ENCODE measurements at regions not wholly inside any gene's neighbourhood (a gene's known extent, or its start where the extent isn't known, plus 50 kb on each side); places are given as distances from the start of the nearest gene placed in this dataset.

GRCh38 chr3:6249679-6250078 lies 611.2 kb upstream of the GRM7 start:
- peaks cover 2% of the 10 kb centered on the region for H3K9me3 ChIP-seq (replicated peaks; ENCODE audit: control insufficient read depth, low read depth, low read length)
- H3K4me3 ChIP-seq (ENCODE audit: low read length), result no peak overlapping the region
- no CpG with 5 or more reads among the region's 3 CpGs for WGBS (ENCODE audit: insufficient coverage)
- H3K36me3 ChIP-seq (ENCODE audit: control insufficient read depth, insufficient read depth, low read length), result no peaks in the 10 kb centered on the region
- no peak for DNase-seq
- H3K27me3 ChIP-seq (ENCODE audit: control insufficient read depth, insufficient read depth, low read length), result no peaks in the 10 kb centered on the region
- no peak overlapping the region for H3K27ac ChIP-seq (ENCODE audit: low read length)
- H3K4me1 ChIP-seq (ENCODE audit: control insufficient read depth, insufficient read depth, low read length), result no peaks in the 10 kb centered on the region

- DNase-seq, result no peak
- Histone ChIP-seq H3K4me3 (ENCODE audit: low read length) (no peak overlapping the region), H3K36me3 (ENCODE audit: control insufficient read depth, insufficient read depth, low read length) (no peaks in the 10 kb centered on the region)
These were observed 610.7 kb upstream of the GRM7 start for GRCh38 chr3:6250167-6250566.

DNA sequence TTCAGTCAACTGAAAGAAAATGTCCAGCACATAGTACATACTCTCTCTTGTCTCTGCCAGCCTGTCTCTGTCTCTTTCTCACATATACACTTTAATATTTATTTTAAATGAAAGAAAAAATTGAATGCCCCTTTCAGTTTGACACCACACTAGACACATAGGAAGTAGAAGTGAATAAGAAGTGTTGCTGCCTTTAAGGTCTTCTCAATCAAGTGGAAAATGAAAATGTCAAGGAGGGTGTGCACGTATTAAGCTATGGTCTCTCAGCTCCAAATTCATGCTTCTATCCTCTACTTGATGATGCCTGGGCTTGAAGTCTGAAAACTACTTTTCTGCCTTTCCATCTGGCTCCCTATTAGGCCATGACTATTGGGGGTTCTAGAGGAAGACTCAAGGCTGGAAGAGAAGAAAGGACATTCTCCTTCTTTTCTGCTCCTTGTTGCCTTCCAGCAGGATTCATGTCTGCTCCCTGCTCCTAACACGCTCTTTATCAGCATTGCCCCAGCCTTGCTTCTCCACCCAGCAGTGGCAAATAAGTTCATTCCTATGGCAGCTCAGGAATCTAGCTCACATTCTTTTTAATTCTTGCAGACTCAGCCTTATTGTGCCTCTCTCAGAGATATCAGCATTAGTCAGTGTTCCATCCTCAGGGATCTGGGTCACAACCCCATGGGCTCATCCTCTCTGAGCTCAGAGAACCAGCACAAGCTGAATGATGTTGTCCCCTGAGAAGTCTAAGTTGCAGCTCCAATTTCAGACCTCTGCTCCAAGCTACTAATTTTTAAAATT lies 609.1 kb upstream of the GRM7 start:
- H3K4me1 ChIP-seq (ENCODE audit: control insufficient read depth, insufficient read depth, low read length), result no peaks in the 10 kb centered on the region
- 78% methylated on average over 1 of the region's 2 CpGs for WGBS (ENCODE audit: insufficient coverage)
- H3K27me3 ChIP-seq (ENCODE audit: control insufficient read depth, insufficient read depth, low read length), result no peaks in the 10 kb centered on the region
- H3K36me3 ChIP-seq (ENCODE audit: control insufficient read depth, insufficient read depth, low read length), result no peaks in the 10 kb centered on the region
- no peak overlapping the region for H3K27ac ChIP-seq (ENCODE audit: low read length)
- peaks cover 2% of the 10 kb centered on the region for H3K9me3 ChIP-seq (replicated peaks; ENCODE audit: control insufficient read depth, low read depth, low read length)
- H3K4me3 ChIP-seq (ENCODE audit: low read length), result no peak overlapping the region
- no peak for DNase-seq

More at GRCh38 chr3:6250167-6250566, 610.7 kb upstream of the GRM7 start:
- Histone ChIP-seq H3K9me3 (replicated peaks; ENCODE audit: control insufficient read depth, low read depth, low read length) (peaks cover 2% of the 10 kb centered on the region), H3K27me3 (ENCODE audit: control insufficient read depth, insufficient read depth, low read length) (no peaks in the 10 kb centered on the region), H3K27ac (ENCODE audit: low read length) (no peak overlapping the region), H3K4me1 (ENCODE audit: control insufficient read depth, insufficient read depth, low read length) (no peaks in the 10 kb centered on the region)

- Histone ChIP-seq H3K27me3 (ENCODE audit: control insufficient read depth, insufficient read depth, low read length) (no peaks in the 10 kb centered on the region), H3K9me3 (replicated peaks; ENCODE audit: control insufficient read depth, low read depth, low read length) (peaks cover 2% of the 10 kb centered on the region), H3K27ac (ENCODE audit: low read length) (no peak overlapping the region), H3K4me3 (ENCODE audit: low read length) (no peak overlapping the region), H3K36me3 (ENCODE audit: control insufficient read depth, insufficient read depth, low read length) (no peaks in the 10 kb centered on the region), H3K4me1 (ENCODE audit: control insufficient read depth, insufficient read depth, low read length) (no peaks in the 10 kb centered on the region)
- WGBS (ENCODE audit: insufficient coverage), result no CpG with 5 or more reads among the region's 1 CpG
- DNase-seq, result no peak
These were observed 606.4 kb upstream of the GRM7 start for GRCh38 chr3:6254490-6254889.

DNA sequence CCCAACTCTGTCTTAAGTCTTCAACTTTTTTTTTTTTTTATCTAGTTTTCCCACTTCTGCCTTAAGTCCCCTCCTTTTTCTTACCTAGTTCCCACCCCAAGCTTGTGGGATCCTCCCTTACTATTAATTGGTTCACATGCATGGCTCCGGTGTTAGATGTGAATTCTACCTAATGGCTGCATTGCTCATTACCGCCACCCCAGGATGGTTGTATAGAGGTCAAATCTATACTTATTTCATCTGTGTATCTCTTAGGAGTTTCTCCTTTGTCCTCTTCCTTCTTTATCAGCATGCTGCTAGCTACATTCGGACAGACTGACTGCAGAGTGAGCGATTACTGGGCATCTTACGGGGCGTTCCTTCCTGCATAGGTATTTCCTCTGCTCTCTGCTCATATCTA lies 605.7 kb upstream of the GRM7 start:
- Histone ChIP-seq H3K27me3 (ENCODE audit: control insufficient read depth, insufficient read depth, low read length) (no peaks in the 10 kb centered on the region), H3K9me3 (replicated peaks; ENCODE audit: control insufficient read depth, low read depth, low read length) (peaks cover 2% of the 10 kb centered on the region), H3K4me1 (ENCODE audit: control insufficient read depth, insufficient read depth, low read length) (no peaks in the 10 kb centered on the region), H3K27ac (ENCODE audit: low read length) (no peak overlapping the region), H3K36me3 (ENCODE audit: control insufficient read depth, insufficient read depth, low read length) (no peaks in the 10 kb centered on the region), H3K4me3 (ENCODE audit: low read length) (no peak overlapping the region)
- no peak for DNase-seq
- WGBS (ENCODE audit: insufficient coverage), result no CpG with 5 or more reads among the region's 6 CpGs

DNA sequence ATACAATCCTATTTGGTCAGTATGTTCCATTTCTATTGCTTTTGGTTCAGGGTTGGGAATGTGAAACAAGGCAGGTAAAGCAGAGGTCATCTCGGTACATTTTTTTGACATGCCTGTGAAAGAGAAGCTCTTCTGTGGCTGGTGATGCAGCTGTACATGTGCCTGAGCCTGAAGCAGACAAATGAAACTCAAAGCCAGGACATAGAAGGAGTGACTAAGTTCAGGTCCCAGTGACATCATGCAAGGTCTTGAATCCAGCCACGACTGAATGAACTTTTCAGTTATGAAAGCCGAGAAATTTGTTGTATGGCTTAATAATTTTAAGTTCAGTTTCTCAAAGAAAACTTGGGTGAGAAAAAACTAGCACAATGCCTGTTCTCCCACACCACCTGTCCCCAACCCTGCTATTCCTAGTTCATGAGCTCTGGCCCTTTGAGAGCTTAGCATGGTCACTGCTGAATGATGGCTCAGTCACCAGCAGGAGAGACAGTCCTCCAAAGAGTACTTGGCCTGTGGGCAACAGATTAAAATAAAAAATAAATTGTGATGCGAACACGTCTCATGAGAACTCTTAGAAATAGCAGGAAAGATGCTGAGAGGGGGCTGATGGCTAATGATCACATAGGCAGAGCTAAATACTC lies 600.2 kb upstream of the GRM7 start:
- 85% methylated on average over 3 of the region's 5 CpGs for WGBS (ENCODE audit: insufficient coverage)
- H3K27me3 ChIP-seq (ENCODE audit: control insufficient read depth, insufficient read depth, low read length), result no peaks in the 10 kb centered on the region

GRCh38 chr3:6262010-6262409 lies 598.9 kb upstream of the GRM7 start:
- Histone ChIP-seq H3K9me3 (replicated peaks; ENCODE audit: control insufficient read depth, low read depth, low read length) (no peaks in the 10 kb centered on the region), H3K4me3 (ENCODE audit: low read length) (no peak overlapping the region), H3K27ac (ENCODE audit: low read length) (no peak overlapping the region), H3K36me3 (ENCODE audit: control insufficient read depth, insufficient read depth, low read length) (no peaks in the 10 kb centered on the region), H3K27me3 (ENCODE audit: control insufficient read depth, insufficient read depth, low read length) (no peaks in the 10 kb centered on the region), H3K4me1 (ENCODE audit: control insufficient read depth, insufficient read depth, low read length) (no peaks in the 10 kb centered on the region)
- DNase-seq, result peak; percentile 27
- WGBS (ENCODE audit: insufficient coverage), result no CpG with 5 or more reads among the region's 2 CpGs

More for the DNA sequence above, 600.2 kb upstream of the GRM7 start:
- Histone ChIP-seq H3K27ac (ENCODE audit: low read length) (no peak overlapping the region), H3K4me3 (ENCODE audit: low read length) (no peak overlapping the region), H3K36me3 (ENCODE audit: control insufficient read depth, insufficient read depth, low read length) (no peaks in the 10 kb centered on the region), H3K4me1 (ENCODE audit: control insufficient read depth, insufficient read depth, low read length) (no peaks in the 10 kb centered on the region), H3K9me3 (replicated peaks; ENCODE audit: control insufficient read depth, low read depth, low read length) (no peaks in the 10 kb centered on the region)
- DNase-seq, result no peak

DNA sequence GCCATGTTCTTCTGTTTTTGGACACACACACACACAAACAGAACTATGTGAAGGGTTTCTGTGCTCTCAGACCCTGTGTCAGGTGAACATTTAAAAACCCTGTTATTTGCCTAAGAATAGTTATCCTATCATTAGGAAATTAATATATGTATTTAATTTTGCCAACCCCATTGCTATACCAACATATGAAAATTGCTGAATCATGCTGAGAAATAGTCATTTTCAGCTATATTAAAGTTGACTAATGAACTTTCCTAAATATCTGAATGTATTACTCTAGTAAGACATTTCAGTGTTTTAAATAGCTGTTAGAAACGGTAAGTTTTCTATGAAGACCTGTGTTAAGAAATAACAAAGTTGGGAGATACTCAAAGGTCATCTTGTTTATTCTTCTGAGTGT lies 596.9 kb upstream of the GRM7 start:
- Histone ChIP-seq H3K4me3 (ENCODE audit: low read length) (no peak overlapping the region), H3K4me1 (ENCODE audit: control insufficient read depth, insufficient read depth, low read length) (no peaks in the 10 kb centered on the region), H3K36me3 (ENCODE audit: control insufficient read depth, insufficient read depth, low read length) (no peaks in the 10 kb centered on the region), H3K27me3 (ENCODE audit: control insufficient read depth, insufficient read depth, low read length) (no peaks in the 10 kb centered on the region), H3K9me3 (replicated peaks; ENCODE audit: control insufficient read depth, low read depth, low read length) (no peaks in the 10 kb centered on the region), H3K27ac (ENCODE audit: low read length) (no peak overlapping the region)
- no peak for DNase-seq
- no CpG with 5 or more reads among the region's 1 CpG for WGBS (ENCODE audit: insufficient coverage)

DNA sequence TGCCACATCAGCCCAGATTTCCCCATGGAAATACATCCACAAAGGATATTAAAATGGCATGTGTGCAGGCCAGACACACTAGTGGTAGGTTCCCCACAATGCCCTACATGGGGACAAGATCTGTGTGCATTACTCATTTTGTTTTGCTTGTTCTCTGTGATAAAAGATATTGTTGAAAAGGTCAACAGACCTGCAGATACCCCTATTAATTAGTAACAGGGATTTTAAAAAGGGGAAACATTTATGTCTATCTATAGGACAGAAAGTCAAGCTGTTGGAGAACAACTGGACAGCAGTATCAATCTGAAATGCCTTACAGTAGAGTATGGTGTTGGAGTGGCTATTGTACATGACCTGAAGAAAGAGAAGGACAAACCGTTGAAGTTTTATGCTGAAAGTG lies 596.0 kb upstream of the GRM7 start:
- Histone ChIP-seq H3K4me3 (ENCODE audit: low read length) (no peak overlapping the region), H3K27me3 (ENCODE audit: control insufficient read depth, insufficient read depth, low read length) (no peaks in the 10 kb centered on the region), H3K36me3 (ENCODE audit: control insufficient read depth, insufficient read depth, low read length) (no peaks in the 10 kb centered on the region), H3K27ac (ENCODE audit: low read length) (no peak overlapping the region), H3K9me3 (replicated peaks; ENCODE audit: control insufficient read depth, low read depth, low read length) (no peaks in the 10 kb centered on the region), H3K4me1 (ENCODE audit: control insufficient read depth, insufficient read depth, low read length) (no peaks in the 10 kb centered on the region)
- WGBS (ENCODE audit: insufficient coverage), result no CpG with 5 or more reads among the region's 1 CpG
- DNase-seq, result no peak

DNA sequence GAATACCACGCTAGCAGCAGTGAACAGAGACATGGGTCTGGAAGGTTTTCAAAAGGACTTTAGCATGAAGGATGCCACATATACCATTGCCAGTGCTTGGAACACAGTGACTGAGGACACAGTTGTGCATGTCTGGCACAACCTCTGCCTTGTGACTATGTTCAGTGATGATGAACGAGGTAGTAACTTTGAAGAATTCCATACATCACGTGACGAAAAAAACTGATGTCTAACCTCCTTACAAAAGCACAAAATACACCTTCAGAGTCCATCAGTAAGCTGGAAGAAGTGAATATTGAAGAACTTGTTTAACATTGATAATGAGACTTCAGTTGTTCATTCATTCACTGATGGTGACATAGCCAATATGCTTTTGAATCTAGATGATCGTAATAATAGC lies 594.8 kb upstream of the GRM7 start:
- WGBS (ENCODE audit: insufficient coverage), result no CpG with 5 or more reads among the region's 5 CpGs
- no peaks in the 10 kb centered on the region for H3K27me3 ChIP-seq (ENCODE audit: control insufficient read depth, insufficient read depth, low read length)
- no peaks in the 10 kb centered on the region for H3K9me3 ChIP-seq (replicated peaks; ENCODE audit: control insufficient read depth, low read depth, low read length)

More for the DNA sequence above, 594.8 kb upstream of the GRM7 start:
- H3K4me1 ChIP-seq (ENCODE audit: control insufficient read depth, insufficient read depth, low read length), result no peaks in the 10 kb centered on the region
- H3K27ac ChIP-seq (ENCODE audit: low read length), result no peak overlapping the region
- H3K36me3 ChIP-seq (ENCODE audit: control insufficient read depth, insufficient read depth, low read length), result no peaks in the 10 kb centered on the region
- H3K4me3 ChIP-seq (ENCODE audit: low read length), result no peak overlapping the region
- no peak for DNase-seq

Data from muscle of leg (tissue), 3 donors.